Endodermal cell (in vitro differentiated cells): ENCODE measurements at regions not wholly inside any gene's neighbourhood (a gene's known extent, or its start where the extent isn't known, plus 50 kb on each side); places are given as distances from the start of the nearest gene placed in this dataset.
"Not testable (repeated sequence)": the region's sequence is repeated elsewhere in the genome, so short reads cannot be mapped to it uniquely, and the experiment has no call there.

Experiments
- DNase-seq: peaks from one replicate; pipeline ENCODE4 v3.0.0-alpha.2; 2017
- H3K27ac ChIP-seq: 2 replicates; pipeline ENCODE4 v1.5.1; 2013; ENCODE audit warnings: mild to moderate bottlenecking, low read depth, low read length, moderate library complexity
- H3K27me3 ChIP-seq: 2 replicates; pipeline ENCODE4 v1.6.1; 2013; ENCODE audit warnings: mild to moderate bottlenecking, low read length, moderate library complexity; ENCODE audit not compliant: insufficient read depth, control insufficient read depth, poor library complexity, severe bottlenecking
- H3K36me3 ChIP-seq: 2 replicates; pipeline ENCODE4 v1.7.0; 2013; ENCODE audit warnings: mild to moderate bottlenecking, low read length, moderate library complexity; ENCODE audit not compliant: control insufficient read depth, insufficient read depth
- H3K4me1 ChIP-seq: one replicate; pipeline ENCODE4 v1.7.0; 2013; ENCODE audit warnings: low read length; ENCODE audit not compliant: control insufficient read depth, insufficient read depth
- H3K4me3 ChIP-seq: 2 replicates; pipeline ENCODE4 v1.5.1; 2013; ENCODE audit warnings: mild to moderate bottlenecking, low read length, moderate library complexity
- H3K9ac ChIP-seq: 2 replicates; pipeline ENCODE4 v1.6.1; 2013; ENCODE audit warnings: mild to moderate bottlenecking, low read length, moderate library complexity; ENCODE audit not compliant: poor library complexity, severe bottlenecking; ENCODE audit errors: extremely low read depth
- H3K9me3 ChIP-seq: 2 replicates; pipeline ENCODE4 v1.6.1; 2013; ENCODE audit warnings: mild to moderate bottlenecking, low read length, moderate library complexity; ENCODE audit not compliant: control insufficient read depth
- H3K27ac Mint-ChIP-seq: 2 replicates; pipeline ENCODE4 v1.8.0; 2020; ENCODE audit warnings: mixed read lengths
- H3K27me3 Mint-ChIP-seq: 2 replicates; pipeline ENCODE4 v1.8.0; 2021; ENCODE audit warnings: mild to moderate bottlenecking, mixed read lengths; ENCODE audit not compliant: insufficient read depth
- H3K36me3 Mint-ChIP-seq: 2 replicates; pipeline ENCODE4 v1.8.0; 2020; ENCODE audit warnings: low read depth, mixed read lengths
- H3K4me1 Mint-ChIP-seq: 2 replicates; pipeline ENCODE4 v1.8.0; 2020; ENCODE audit warnings: mixed read lengths
- H3K4me3 Mint-ChIP-seq: 2 replicates; pipeline ENCODE4 v1.8.0; 2020; ENCODE audit warnings: mild to moderate bottlenecking, moderate library complexity, mixed read lengths
- H3K9me3 Mint-ChIP-seq: 2 replicates; pipeline ENCODE4 v1.8.0; 2020; ENCODE audit warnings: mild to moderate bottlenecking, mixed read lengths
- CTCF ChIP-seq: fragments of 200-600 bp; sonication (generic); conservative IDR thresholded peaks from 2 replicates; pipeline ENCODE4 v1.5.0; 2021; ENCODE audit warnings: antibody characterized with exemption, mild to moderate bottlenecking
- WGBS, 2 experiments: methylation state at CpG; one replicate each; pipeline versions ENCODE4 v1.1.5 to v1.1.7; 2013; ENCODE audit warnings: missing lambda C conversion rate in 2 of 2, mixed read lengths in 1 of 2; ENCODE audit not compliant: insufficient coverage in 1 of 2, insufficient read length in 1 of 2; 5-methylcytosine and 5-hydroxymethylcytosine counted together

GRCh38 chr1:104636581-104636980 lies 886.9 kb downstream of the AMY1C start:
- no peak for TF ChIP-seq CTCF
- no peaks in the 10 kb centered on the region for H3K9me3 Mint-ChIP-seq

GRCh38 chr1:104646233-104646632 lies 896.5 kb downstream of the AMY1C start:
- no peaks in the 10 kb centered on the region for H3K9me3 Mint-ChIP-seq
- H3K36me3 Mint-ChIP-seq: no peaks in the 10 kb centered on the region
- H3K4me1 Mint-ChIP-seq: peaks cover 9% of the 10 kb centered on the region
- peaks cover 3% of the 10 kb centered on the region for H3K4me1 ChIP-seq
- no peaks in the 10 kb centered on the region for H3K27me3 Mint-ChIP-seq
- H3K36me3 ChIP-seq: no peaks in the 10 kb centered on the region
- no peaks in the 10 kb centered on the region for H3K9me3 ChIP-seq
- no peak overlapping the region for H3K27ac ChIP-seq
- no peak overlapping the region for H3K27ac Mint-ChIP-seq
- no peak for TF ChIP-seq CTCF
- H3K4me3 ChIP-seq: no peak overlapping the region
- H3K9ac ChIP-seq: no peak overlapping the region
- no peaks in the 10 kb centered on the region for H3K27me3 ChIP-seq
- DNase-seq: no peak
- no peak overlapping the region for H3K4me3 Mint-ChIP-seq

More at GRCh38 chr1:104636581-104636980, 886.9 kb downstream of the AMY1C start:
- no peak for DNase-seq
- no peak overlapping the region for H3K27ac ChIP-seq
- H3K27me3 Mint-ChIP-seq: no peaks in the 10 kb centered on the region
- H3K9me3 ChIP-seq: no peaks in the 10 kb centered on the region
- no peaks in the 10 kb centered on the region for H3K36me3 ChIP-seq
- no peaks in the 10 kb centered on the region for H3K27me3 ChIP-seq
- H3K4me3 ChIP-seq: no peak overlapping the region
- no peak overlapping the region for H3K9ac ChIP-seq
- no peaks in the 10 kb centered on the region for H3K36me3 Mint-ChIP-seq
- H3K4me1 Mint-ChIP-seq: no peaks in the 10 kb centered on the region
- H3K4me3 Mint-ChIP-seq: no peak overlapping the region
- H3K27ac Mint-ChIP-seq: no peak overlapping the region
- no peaks in the 10 kb centered on the region for H3K4me1 ChIP-seq

- Mint-ChIP-seq H3K9me3 (no peaks in the 10 kb centered on the region), H3K4me1 (peaks cover 9% of the 10 kb centered on the region), H3K27me3 (no peaks in the 10 kb centered on the region), H3K4me3 (no peak overlapping the region), H3K36me3 (no peaks in the 10 kb centered on the region), H3K27ac (no peak overlapping the region)
- no peak for DNase-seq
- peak; percentile 84 for TF ChIP-seq CTCF
- H3K27me3 ChIP-seq: no peaks in the 10 kb centered on the region
- H3K27ac ChIP-seq: no peak overlapping the region
- no peaks in the 10 kb centered on the region for H3K36me3 ChIP-seq
- no peak overlapping the region for H3K9ac ChIP-seq
- WGBS, 2 experiments: 0% methylated on average over 1 of the region's 1 CpG; no CpG with 5 or more reads in 1 of the 2 experiments
- H3K9me3 ChIP-seq: no peaks in the 10 kb centered on the region
- H3K4me1 ChIP-seq: peaks cover 3% of the 10 kb centered on the region
- no peak overlapping the region for H3K4me3 ChIP-seq
Measured at GRCh38 chr1:104648269-104648691, 898.6 kb downstream of the AMY1C start.

- not testable (repeated sequence) for H3K4me1 ChIP-seq, H3K27me3 Mint-ChIP-seq, H3K36me3 Mint-ChIP-seq, H3K4me3 ChIP-seq, H3K27me3 ChIP-seq, H3K27ac Mint-ChIP-seq, H3K4me1 Mint-ChIP-seq, H3K27ac ChIP-seq, H3K36me3 ChIP-seq, H3K9me3 ChIP-seq, H3K9ac ChIP-seq
- DNase-seq: peak; percentile 63
- Mint-ChIP-seq H3K9me3 (peaks cover 24% of the 10 kb centered on the region), H3K4me3 (peak overlapping the region; percentile 44)
- WGBS, 2 experiments: 53 to 85% methylated on average over 3 to 24 of the region's 24 CpGs
Measured at GRCh38 chr1:104664374-104664773, 914.7 kb downstream of the AMY1C start.
